Ammon's horn (tissue), 1 donor: ENCODE measurements at regions not wholly inside any gene's neighbourhood (a gene's known extent, or its start where the extent isn't known, plus 50 kb on each side); places are given as distances from the start of the nearest gene placed in this dataset.
"Not testable (repeated sequence)": the region's sequence is repeated elsewhere in the genome, so short reads cannot be mapped to it uniquely, and the experiment has no call there.

ENCODE experiments used
- DNase-seq: peaks from one replicate; pipeline ENCODE4 v3.0.0-alpha.2; 2016; ENCODE audit warnings: low spot score

GRCh38 chr12:65656156-65656882 is 168.0 kb upstream of the HMGA2 start:
- no peak for DNase-seq

- DNase-seq, result no peak
These were observed 167.4 kb upstream of the HMGA2 start for GRCh38 chr12:65656891-65657351.

- no peak for DNase-seq
These were observed 166.6 kb upstream of the HMGA2 start for GRCh38 chr12:65657635-65658034.

GRCh38 chr12:65658360-65658759 is 165.9 kb upstream of the HMGA2 start:
- no peak for DNase-seq

- DNase-seq, result no peak
These were observed 164.6 kb upstream of the HMGA2 start for GRCh38 chr12:65659681-65660080.

GRCh38 chr12:65660096-65660495 is 164.2 kb upstream of the HMGA2 start:
- DNase-seq, result no peak

GRCh38 chr12:65660836-65661235 is 163.4 kb upstream of the HMGA2 start:
- DNase-seq, result no peak

- no peak for DNase-seq
These were observed 161.7 kb upstream of the HMGA2 start for GRCh38 chr12:65662590-65662989.

GRCh38 chr12:65663097-65663496 is 161.2 kb upstream of the HMGA2 start:
- DNase-seq, result no peak

- DNase-seq, result no peak
These were observed 160.6 kb upstream of the HMGA2 start for GRCh38 chr12:65663648-65664047.

- no peak for DNase-seq
These were observed 159.5 kb upstream of the HMGA2 start for GRCh38 chr12:65664715-65665250.

GRCh38 chr12:65665817-65666216 is 158.5 kb upstream of the HMGA2 start:
- DNase-seq, result no peak

- DNase-seq, result no peak
These were observed 157.4 kb upstream of the HMGA2 start for GRCh38 chr12:65666876-65667275.

GRCh38 chr12:65667932-65668331 is 156.4 kb upstream of the HMGA2 start:
- DNase-seq, result no peak

- DNase-seq, result no peak
These were observed 155.1 kb upstream of the HMGA2 start for GRCh38 chr12:65668981-65669695.

GRCh38 chr12:65670775-65671174 is 153.5 kb upstream of the HMGA2 start:
- no peak for DNase-seq

- DNase-seq, result no peak
These were observed 151.8 kb upstream of the HMGA2 start for GRCh38 chr12:65672441-65672840.

GRCh38 chr12:65673156-65673690 is 151.1 kb upstream of the HMGA2 start:
- no peak for DNase-seq

- DNase-seq, result no peak
These were observed 150.6 kb upstream of the HMGA2 start for GRCh38 chr12:65673732-65674131.

GRCh38 chr12:65675141-65675621 is 149.1 kb upstream of the HMGA2 start:
- DNase-seq, result no peak

- DNase-seq, result not testable (repeated sequence)
These were observed 146.1 kb upstream of the HMGA2 start for GRCh38 chr12:65678172-65678571.

GRCh38 chr12:65681226-65681625 is 143.1 kb upstream of the HMGA2 start:
- DNase-seq, result no peak

- no peak for DNase-seq
These were observed 142.2 kb upstream of the HMGA2 start for GRCh38 chr12:65682112-65682511.
